ENCODE measurements at regions not wholly inside any gene's neighbourhood (a gene's known extent, or its start where the extent isn't known, plus 50 kb on each side); places are given as distances from the start of the nearest gene placed in this dataset.

DNA sequence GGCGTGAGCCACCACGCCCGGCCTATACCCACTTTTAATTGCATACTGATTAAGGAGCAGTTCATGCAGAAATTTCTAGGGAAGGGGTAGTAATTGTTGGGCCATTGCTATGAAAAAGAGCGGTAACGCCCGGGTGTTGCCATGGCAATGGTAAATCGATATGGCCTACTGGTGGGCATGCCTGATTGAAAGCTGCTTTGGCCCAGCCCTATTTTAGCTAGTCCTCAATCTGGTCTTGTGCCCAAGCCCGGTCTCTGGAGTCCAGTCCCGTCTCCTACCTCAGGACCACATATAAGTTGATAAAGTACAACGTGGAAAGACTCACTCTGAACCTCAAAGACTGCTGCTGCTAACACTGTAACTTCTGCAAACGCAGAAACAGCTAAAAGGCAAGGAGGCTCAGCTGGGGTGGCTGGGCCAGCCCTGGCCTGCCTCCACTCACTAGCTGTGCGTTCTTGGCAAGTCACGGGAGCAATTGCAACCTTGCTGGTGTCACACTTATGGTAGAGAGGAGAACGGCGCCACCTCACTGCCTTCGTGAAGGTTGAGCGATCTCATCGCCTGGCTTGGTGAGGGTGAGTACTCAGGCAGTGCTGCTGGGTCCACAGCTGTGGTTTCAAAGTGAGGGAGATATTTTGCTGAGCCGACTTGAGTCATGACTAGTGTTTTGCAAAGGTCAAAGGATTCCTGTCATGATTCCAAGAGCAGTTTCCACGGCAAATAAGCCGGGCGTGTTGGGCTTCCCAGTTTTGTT lies 57.0 kb upstream of the GRPEL1 start:
- no peaks in the 10 kb centered on the region for H3K4me1 Mint-ChIP-seq (ENCODE audit: low read depth)
- intact Hi-C loops (cut with DNase I, micrococcal nuclease) = no loop called here
- no peaks in the 10 kb centered on the region for H3K36me3 Mint-ChIP-seq (ENCODE audit: low read depth)
- DNase-seq (no peak), ATAC-seq (ENCODE audit: poor library complexity) (no peak)
- no peak overlapping the region for H3K4me3 ChIP-seq (ENCODE audit: low read length)
- ChIA-PET CTCF (no interaction called here), POLR2A (no interaction called here)
- no peak overlapping the region for H3K27ac ChIP-seq (ENCODE audit: low read depth in 1 of 2, low read length in 2 of 2)
- peaks cover 0 to 6% of the 10 kb centered on the region in 2 experiments for H3K9me3 ChIP-seq (ENCODE audit: control insufficient read depth in 1 of 2, insufficient read depth in 1 of 2, low read length in 2 of 2)
- no peak overlapping the region for H3K4me3 Mint-ChIP-seq
- no peaks in the 10 kb centered on the region for H3K9me3 Mint-ChIP-seq
- TF ChIP-seq, protein P1, sequence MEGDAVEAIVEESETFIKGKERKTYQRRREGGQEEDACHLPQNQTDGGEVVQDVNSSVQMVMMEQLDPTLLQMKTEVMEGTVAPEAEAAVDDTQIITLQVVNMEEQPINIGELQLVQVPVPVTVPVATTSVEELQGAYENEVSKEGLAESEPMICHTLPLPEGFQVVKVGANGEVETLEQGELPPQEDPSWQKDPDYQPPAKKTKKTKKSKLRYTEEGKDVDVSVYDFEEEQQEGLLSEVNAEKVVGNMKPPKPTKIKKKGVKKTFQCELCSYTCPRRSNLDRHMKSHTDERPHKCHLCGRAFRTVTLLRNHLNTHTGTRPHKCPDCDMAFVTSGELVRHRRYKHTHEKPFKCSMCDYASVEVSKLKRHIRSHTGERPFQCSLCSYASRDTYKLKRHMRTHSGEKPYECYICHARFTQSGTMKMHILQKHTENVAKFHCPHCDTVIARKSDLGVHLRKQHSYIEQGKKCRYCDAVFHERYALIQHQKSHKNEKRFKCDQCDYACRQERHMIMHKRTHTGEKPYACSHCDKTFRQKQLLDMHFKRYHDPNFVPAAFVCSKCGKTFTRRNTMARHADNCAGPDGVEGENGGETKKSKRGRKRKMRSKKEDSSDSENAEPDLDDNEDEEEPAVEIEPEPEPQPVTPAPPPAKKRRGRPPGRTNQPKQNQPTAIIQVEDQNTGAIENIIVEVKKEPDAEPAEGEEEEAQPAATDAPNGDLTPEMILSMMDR (IDR thresholded peaks at IDR 0.05) = no peak
- H3K27ac Mint-ChIP-seq = no peak overlapping the region
- no peaks in the 10 kb centered on the region for H3K4me1 ChIP-seq (ENCODE audit: insufficient read depth, low read length)
- H3K27me3 Mint-ChIP-seq = peaks cover 9% of the 10 kb centered on the region
- H3K27me3 ChIP-seq (ENCODE audit: control insufficient read depth in 1 of 2, insufficient read depth in 2 of 2, low read length in 2 of 2) = peaks cover 0 to 2% of the 10 kb centered on the region in 2 experiments
- H3K36me3 ChIP-seq (ENCODE audit: insufficient read depth, low read length) = no peaks in the 10 kb centered on the region

DNA sequence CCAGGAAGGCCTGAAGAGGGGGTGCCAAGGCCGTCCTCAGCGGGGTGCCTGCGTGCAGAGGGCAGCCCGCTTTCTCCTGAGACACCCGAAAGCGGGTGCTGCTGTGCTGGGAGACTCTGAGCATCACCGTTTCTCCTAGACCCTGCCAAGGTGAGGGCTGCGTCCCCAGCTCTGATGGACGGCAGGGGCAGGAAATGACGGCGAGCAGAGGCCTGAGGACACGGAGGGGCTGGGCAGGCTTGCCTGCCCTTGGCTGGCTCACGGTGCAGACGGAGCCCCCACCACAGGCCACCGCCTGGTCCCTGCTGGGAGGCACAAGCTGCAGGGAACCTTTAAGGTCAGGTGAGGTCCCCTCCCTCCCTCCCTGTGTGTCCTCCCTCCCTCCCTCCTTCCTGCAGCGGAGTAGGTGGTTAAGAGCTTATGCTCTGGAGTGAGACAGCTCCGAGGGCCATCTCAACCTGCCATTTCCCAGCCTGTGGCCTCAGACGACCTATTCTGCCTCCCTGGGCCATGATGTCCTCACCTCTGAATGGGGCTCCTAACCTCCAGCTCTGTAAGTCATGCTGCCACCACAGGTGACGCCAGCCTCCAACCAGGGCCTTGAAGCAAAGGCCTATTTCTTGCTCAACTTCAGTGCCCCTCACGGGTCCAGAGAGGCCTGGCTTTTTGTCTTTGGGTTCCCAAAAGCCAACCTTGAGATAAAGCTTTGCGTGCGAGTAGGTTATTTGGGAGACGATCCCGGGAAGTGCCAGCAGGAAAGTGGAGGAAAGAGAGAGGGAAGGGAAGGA lies 54.2 kb upstream of the GRPEL1 start:
- DNase-seq = no peak
- peaks cover 27% of the 10 kb centered on the region for H3K27me3 Mint-ChIP-seq
- CTCF ChIA-PET = no interaction called here

DNA sequence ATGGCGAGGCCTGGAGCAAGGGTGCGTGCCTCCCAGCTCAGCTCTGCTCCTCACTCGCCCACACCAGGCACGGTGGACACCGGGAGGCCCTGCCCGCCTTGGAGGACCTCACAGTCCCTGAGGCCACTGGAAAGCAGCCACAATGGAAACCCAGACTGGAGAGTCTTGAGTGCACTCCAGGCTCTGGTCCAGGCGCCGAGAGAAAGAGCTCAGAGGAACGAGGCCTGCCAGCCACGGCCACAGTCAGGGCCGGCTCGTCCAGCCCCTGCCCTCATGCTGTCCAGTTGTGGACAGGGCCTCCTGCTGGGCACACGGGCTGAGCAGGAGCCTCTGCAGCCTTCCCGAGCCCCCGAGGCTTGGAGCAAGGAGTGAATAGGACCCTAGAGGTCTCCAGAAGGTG lies 53.3 kb upstream of the GRPEL1 start:
- intact Hi-C loops (cut with DNase I, micrococcal nuclease) = no loop called here
- H3K36me3 Mint-ChIP-seq (ENCODE audit: low read depth) = no peaks in the 10 kb centered on the region
- H3K4me1 Mint-ChIP-seq (ENCODE audit: low read depth) = no peaks in the 10 kb centered on the region
- no peak overlapping the region for H3K27ac Mint-ChIP-seq
- H3K9me3 ChIP-seq (ENCODE audit: control insufficient read depth in 1 of 2, insufficient read depth in 1 of 2, low read length in 2 of 2) = peaks cover 0 to 16% of the 10 kb centered on the region in 2 experiments
- H3K27ac ChIP-seq (ENCODE audit: low read depth in 1 of 2, low read length in 2 of 2) = no peak overlapping the region
- TF ChIP-seq, protein P1 (IDR thresholded peaks at IDR 0.05) = no peak
- no peaks in the 10 kb centered on the region for H3K36me3 ChIP-seq (ENCODE audit: insufficient read depth, low read length)
- ChIA-PET CTCF (no interaction called here), POLR2A (no interaction called here)
- peaks cover 6 to 8% of the 10 kb centered on the region in 2 experiments for H3K27me3 ChIP-seq (ENCODE audit: control insufficient read depth in 1 of 2, insufficient read depth in 2 of 2, low read length in 2 of 2)
- H3K4me3 Mint-ChIP-seq = no peak overlapping the region
- H3K27me3 Mint-ChIP-seq = peaks cover 31% of the 10 kb centered on the region
- ATAC-seq (ENCODE audit: poor library complexity) (no peak), DNase-seq (no peak)
- H3K9me3 Mint-ChIP-seq = peaks cover 7% of the 10 kb centered on the region
- H3K4me1 ChIP-seq (ENCODE audit: insufficient read depth, low read length) = no peaks in the 10 kb centered on the region
- H3K4me3 ChIP-seq (ENCODE audit: low read length) = no peak overlapping the region

More for the DNA sequence above, 54.2 kb upstream of the GRPEL1 start:
- TF ChIP-seq, protein P1 (IDR thresholded peaks at IDR 0.05) = no peak
- Mint-ChIP-seq H3K36me3 (ENCODE audit: low read depth) (no peaks in the 10 kb centered on the region), H3K4me3 (no peak overlapping the region), H3K4me1 (ENCODE audit: low read depth) (no peaks in the 10 kb centered on the region), H3K27ac (no peak overlapping the region), H3K9me3 (peaks cover 7% of the 10 kb centered on the region)
- no peaks in the 10 kb centered on the region for H3K36me3 ChIP-seq (ENCODE audit: insufficient read depth, low read length)
- H3K4me1 ChIP-seq (ENCODE audit: insufficient read depth, low read length) = no peaks in the 10 kb centered on the region
- no peak overlapping the region for H3K27ac ChIP-seq (ENCODE audit: low read depth in 1 of 2, low read length in 2 of 2)
- no peak for ATAC-seq (ENCODE audit: poor library complexity)
- peaks cover 0 to 9% of the 10 kb centered on the region in 2 experiments for H3K9me3 ChIP-seq (ENCODE audit: control insufficient read depth in 1 of 2, insufficient read depth in 1 of 2, low read length in 2 of 2)
- intact Hi-C loops (cut with DNase I, micrococcal nuclease) = no loop called here
- H3K27me3 ChIP-seq (ENCODE audit: control insufficient read depth in 1 of 2, insufficient read depth in 2 of 2, low read length in 2 of 2) = peaks cover 6 to 8% of the 10 kb centered on the region in 2 experiments
- POLR2A ChIA-PET = no interaction called here
- H3K4me3 ChIP-seq (ENCODE audit: low read length) = no peak overlapping the region

All from CD4-positive, alpha-beta T cell (primary cell).